Kidney glomerular epithelial cell (primary cell): ENCODE measurements at regions not wholly inside any gene's neighbourhood (a gene's known extent, or its start where the extent isn't known, plus 50 kb on each side); places are given as distances from the start of the nearest gene placed in this dataset.
"Not testable (repeated sequence)": the region's sequence is repeated elsewhere in the genome, so short reads cannot be mapped to it uniquely, and the experiment has no call there.

Experiments
- DNase-seq: peaks from one replicate; lab custom pipeline; 2025; lab: John Stamatoyannopoulos, UW

DNA sequence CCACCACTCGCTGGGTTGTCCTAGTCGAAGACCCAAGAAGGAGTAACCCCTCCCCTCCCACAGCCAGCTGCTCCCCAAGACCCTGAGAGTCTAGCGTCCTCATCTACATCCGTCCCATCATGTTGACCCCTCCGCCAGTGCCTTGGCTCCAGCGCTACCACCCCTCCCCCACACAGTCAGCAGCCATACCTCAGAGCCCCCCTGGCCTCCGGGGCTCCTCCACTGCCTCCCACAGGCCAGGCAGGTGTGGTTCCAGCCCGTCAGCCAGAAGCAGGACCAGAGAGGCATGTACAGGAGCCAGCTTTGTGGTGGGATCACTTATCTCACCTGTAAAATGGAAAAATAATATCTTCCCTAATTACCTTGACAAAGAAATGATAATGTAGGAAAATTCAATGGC lies 51.5 kb upstream of the PHF21B start:
- DNase-seq: no peak

- DNase-seq: no peak
Measured at GRCh38 chr22:45064313-45065278, 54.8 kb upstream of the PHF21B start.

- DNase-seq: no peak
Measured at GRCh38 chr22:45065726-45066125, 55.9 kb upstream of the PHF21B start.

GRCh38 chr22:45067731-45068130 lies 57.9 kb upstream of the PHF21B start:
- DNase-seq: no peak

DNA sequence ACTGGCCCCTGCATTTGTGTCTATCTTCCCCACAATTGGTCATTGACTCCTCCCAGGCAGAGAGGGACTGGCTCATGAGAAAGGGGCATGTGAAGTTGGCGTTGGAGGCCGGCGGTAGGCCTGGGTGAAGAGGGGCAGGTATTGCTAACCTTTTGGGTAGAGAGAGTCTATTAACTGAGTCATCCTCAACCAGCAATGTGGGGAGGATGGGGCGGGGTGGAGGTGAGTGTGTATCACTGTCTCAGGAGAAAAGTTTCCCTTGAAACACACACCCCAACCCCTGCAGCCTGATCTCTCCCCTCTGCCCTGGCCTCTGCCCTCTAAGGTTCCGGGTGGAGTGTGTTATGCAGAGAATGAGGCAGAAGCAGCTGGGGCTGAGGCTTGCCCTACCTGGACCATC lies 60.1 kb upstream of the PHF21B start:
- DNase-seq: no peak

DNA sequence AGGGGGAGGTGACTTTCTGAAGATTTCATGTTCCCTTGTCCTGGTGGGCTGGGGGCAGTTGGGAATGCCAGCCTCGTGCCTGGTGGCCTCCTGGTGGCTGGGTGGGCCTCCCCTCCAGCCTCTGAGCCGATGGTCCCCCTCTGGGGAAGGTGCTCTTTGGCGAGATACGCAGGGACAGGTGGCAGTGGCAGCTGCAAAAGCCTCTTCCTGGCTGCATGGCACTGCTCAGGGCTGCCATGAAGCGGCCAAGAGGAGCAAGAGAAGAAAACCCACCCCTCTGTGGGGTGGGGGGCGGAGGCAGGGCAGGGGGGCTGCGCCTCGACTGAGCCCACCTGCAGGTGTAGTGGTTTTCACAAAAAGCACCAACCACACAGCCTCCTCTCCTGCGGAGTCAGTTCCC lies 61.8 kb upstream of the PHF21B start:
- DNase-seq: no peak

GRCh38 chr22:45072322-45072903 lies 62.6 kb upstream of the PHF21B start:
- peak; percentile 58 for DNase-seq

GRCh38 chr22:45073064-45073463 lies 63.3 kb upstream of the PHF21B start:
- no peak for DNase-seq

DNA sequence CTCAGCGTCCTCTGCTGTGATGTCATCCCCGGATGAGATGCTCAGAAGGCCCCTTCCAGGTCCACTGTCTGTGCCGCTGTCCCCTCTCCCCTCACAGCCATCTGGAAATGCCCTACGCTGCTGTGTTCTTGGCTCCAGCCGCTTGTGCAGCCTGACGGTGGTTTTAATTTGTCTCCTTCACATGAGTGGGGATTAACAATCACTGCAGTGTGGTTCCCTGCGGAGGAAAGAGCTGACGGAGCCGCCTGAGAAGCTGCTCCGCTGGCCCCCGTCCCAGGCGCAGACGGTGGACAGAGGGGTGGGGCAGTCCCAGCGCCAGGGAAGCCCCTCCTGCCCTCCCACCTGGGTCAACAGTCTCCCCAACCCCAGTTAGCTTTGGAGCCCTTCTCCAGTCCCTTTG lies 67.5 kb upstream of the PHF21B start:
- no peak for DNase-seq

DNA sequence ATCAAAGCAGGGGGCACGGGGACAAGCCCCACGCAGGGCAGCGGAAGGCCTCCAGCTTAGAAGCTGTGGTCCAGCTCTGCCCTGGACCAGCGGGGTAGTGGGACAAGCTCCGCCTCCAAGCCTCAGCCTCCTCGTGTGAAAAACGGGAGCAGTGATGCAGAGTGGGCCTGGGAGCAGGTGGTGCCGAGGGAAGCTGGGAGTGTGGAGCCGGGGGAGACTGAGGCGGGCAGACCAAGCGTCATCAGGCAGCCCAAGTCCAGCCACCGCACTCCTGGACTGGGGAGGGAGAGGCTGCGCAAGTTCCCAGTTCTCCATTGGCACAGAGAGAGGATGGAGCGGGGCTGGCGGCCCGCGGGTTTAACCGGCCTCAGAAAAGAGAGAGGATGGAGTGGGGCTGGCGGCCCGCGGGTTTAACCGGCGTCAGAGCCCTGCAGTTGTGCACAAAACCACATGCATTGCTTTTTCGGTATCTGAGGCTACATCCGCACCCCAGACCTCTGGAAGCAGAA lies 68.1 kb upstream of the PHF21B start:
- DNase-seq: no peak

- DNase-seq: no peak
Measured at GRCh38 chr22:45082795-45083194, 73.0 kb upstream of the PHF21B start.

DNA sequence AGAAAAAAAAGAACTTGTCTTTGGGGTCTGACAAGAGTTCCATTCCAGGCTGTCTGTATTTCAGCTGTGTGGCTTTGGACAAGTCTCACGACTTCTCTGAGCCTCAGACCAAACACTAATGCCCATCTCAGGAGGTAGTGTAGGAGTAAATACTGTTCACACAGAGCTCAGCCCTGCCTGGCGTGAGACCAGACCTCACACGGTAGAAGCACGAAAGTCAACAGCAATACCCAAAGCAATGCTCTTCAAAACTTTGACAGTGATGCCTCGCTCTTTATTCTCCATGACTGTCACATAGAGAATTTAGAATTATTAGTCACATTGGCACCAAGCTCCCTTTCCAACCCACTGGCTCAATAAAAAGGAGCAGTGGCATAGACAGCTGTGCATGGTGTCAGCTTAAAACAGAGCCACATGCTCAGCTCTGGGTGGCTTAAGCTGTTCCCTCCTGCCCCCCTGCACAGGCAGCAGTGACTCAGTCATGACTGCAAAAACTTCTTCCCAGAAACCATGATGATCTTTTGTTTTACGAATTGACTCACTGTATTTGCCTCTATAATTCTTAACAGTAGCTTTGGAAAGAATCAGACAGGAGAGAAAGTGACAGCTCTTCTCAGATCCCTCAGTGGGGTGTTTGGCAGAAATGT lies 74.0 kb upstream of the PHF21B start:
- DNase-seq: no peak

DNA sequence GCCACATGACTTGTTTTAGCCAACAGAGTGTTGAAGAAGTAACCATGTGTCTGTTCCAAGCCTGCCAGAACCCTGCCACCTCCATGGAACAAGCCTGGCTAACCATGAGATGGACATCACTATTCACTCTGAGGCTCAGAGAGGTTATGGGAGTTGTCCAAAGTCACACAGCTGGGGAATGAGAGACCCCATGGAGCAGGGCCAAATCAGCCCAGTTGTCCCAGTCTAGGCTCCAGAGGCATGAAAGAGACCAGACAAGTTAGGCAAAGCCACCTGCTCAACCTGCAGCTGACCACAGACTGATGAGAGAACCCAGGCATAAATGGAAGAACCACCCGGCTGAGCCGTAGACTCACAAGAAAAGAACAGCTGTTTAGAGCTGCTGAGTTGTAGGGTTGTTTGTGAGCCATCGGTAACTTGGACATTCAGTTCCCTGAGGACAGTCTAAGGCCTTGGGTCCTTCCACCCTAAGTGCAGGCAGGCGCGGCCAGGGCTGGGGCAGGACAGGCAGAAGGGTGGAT lies 74.7 kb upstream of the PHF21B start:
- DNase-seq: no peak

DNA sequence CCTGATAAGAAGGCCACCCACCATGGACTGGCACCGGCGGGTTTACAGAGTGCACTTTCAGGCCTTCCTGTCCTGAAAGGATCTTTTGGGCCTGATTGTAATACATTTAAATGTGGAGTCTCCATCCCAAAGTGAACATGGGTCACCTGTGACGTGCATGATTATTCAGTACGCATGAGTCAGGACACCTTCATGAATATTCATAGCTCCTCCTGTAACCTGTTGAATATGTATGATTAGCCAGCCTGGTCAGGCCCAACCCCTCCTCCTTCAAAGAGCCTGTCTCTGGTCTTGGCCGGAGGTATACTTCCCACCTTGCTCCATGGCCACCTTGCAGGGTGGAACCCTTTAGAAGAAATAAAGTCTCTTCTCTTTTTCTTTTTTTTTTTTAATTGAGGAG lies 75.9 kb upstream of the NUP50 start:
- no peak for DNase-seq

DNA sequence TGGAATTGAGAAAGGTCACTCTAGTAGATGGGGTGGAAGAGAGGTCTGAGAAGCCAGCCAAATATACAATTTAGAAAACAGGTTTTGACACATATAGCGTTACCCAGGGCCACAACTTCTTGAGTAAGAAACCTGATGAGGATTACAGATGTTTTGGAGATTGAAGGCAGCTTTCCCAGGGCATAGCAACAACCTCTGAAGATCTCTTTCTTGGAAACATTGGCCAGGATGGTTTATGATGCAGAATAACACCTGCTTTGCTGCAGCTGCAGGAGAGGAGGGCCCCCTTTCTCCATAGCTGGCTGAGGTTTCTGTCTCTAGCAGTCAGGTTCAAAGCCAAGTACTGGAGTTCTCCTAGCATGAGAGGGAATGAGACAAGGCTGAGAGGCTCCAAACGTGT lies 75.1 kb upstream of the NUP50 start:
- no peak for DNase-seq

DNA sequence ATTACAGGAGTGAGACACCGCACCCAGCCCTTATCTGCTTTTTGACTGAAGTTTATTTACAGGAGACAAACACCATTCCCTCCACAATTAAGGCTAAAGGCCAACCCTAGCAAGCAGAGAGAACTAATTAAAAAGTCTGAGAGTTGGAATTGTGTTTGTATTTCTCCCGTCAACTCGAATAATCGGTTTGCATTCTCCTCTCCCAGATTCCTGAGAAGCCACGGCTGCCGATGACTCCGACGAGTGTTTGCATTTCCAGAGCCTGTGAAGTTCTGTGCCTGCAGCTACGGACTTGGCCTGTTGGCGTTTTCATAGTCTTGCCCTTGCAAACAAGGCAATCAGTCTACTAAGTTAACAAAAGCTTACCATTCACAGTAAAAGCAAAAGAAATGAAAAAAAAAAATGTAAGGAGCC lies 73.2 kb upstream of the NUP50 start:
- DNase-seq: peak; percentile 20

GRCh38 chr22:45091254-45091854 lies 72.4 kb upstream of the NUP50 start:
- DNase-seq: no peak

- not testable (repeated sequence) for DNase-seq
Measured at GRCh38 chr22:45091875-45092274, 71.8 kb upstream of the NUP50 start.

DNA sequence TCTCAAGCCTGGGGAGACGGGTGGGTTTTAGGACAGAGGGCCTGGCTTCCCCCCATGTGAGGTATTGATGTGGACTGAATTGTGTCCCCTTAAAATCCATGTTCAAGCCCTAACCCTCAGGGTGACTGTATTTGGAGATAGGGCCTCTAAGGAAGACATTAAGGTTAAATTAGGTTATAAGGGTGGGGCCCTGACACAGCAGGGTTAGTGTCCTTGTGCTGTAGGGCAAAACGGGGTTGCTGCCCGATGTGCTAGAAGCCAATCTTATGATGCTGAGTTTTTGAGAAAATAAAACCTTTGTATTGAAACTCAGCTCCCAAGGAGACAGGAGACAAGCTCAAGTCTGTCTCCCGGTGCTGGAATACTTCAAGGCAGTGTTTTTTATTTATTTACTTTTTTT lies 71.1 kb upstream of the NUP50 start:
- DNase-seq: no peak

- DNase-seq: no peak
Measured at GRCh38 chr22:45093609-45094008, 70.1 kb upstream of the NUP50 start.

GRCh38 chr22:45094081-45094720 lies 69.5 kb upstream of the NUP50 start:
- no peak for DNase-seq

- DNase-seq: no peak
Measured at GRCh38 chr22:45094825-45095224, 68.9 kb upstream of the NUP50 start.
